Hematopoietic multipotent progenitor cell treated with erythropoietin and hydrocortisone succinate and interleukin-3 and kit ligand, for 17 days (in vitro differentiated cells): ENCODE measurements at regions not wholly inside any gene's neighbourhood (a gene's known extent, or its start where the extent isn't known, plus 50 kb on each side); places are given as distances from the start of the nearest gene placed in this dataset.

Experiments used
- DNase-seq: peaks from one replicate; pipeline ENCODE4 v3.0.0-alpha.2; 2015; ENCODE audit warnings: low spot score

DNA sequence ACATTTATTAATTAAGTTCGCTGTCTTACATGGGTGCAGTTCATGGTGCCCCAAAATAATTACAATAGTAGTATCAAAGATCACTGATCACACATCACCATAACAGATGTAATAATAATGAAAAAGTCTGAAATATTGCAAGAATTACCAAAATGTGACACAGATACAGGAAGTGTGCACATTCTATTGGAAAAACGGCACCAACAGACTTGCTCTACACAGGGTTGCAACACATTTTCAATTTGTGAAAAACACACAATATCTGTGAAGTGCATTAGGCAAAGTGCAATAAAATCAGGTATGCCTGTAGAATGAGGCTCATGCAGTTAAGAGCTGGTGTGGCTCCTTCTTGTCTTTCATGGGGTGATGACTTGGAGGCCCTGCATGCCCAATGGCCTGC, 265.8 kb downstream of the RPLP1 start:
- DNase-seq = no peak

DNA sequence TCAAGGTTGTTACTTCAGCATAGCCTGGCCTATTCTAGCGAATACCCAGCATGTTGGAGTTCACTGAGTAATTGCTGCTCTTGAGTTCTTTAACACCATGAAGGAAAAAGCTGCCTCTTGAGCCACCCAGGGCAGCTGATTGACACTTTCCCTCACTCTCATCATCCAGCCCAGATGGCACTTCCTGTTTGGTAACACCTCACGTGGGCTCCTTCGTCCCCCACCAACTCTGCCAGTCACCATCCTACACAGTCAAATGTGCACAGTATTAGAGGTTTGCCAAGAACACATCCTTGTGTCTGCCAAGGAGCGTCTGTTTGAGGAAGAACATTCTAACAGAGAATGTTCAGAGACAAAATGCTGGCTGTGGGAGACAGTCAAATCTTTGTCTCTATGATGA, 266.3 kb downstream of the RPLP1 start:
- no peak for DNase-seq

DNA sequence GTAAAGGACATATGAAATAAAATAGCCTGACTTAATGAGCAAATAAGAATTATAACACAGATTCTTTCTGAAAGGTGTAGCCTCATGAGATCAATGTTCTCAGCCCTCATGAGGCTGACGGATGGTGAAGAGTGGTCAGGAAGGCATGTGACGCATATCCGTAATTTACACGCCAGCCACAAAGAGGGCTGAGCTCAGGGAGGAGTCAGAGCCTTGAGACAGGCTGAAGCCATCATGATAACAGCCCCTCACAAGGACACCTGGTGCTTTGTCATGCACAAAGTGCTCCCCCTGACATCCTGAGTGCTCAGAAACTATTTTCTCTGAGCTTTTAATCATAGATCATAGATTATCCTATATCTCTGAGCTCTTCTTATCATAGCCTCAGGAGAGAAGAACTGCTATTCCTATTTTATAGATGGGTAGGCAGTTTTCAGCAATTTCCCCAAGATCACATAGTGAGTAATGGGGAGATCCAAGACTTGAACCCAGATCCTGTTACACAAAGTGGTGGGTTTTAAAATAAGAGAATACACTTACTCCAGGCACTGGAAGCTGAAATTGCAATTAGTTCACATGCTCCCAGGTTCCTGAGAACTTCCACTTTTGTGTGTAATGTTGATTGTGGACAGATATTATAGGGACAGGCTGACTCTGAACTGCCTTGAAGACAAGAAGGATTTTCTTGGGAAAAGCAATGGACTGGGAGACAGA, 267.1 kb downstream of the RPLP1 start:
- no peak for DNase-seq

DNA sequence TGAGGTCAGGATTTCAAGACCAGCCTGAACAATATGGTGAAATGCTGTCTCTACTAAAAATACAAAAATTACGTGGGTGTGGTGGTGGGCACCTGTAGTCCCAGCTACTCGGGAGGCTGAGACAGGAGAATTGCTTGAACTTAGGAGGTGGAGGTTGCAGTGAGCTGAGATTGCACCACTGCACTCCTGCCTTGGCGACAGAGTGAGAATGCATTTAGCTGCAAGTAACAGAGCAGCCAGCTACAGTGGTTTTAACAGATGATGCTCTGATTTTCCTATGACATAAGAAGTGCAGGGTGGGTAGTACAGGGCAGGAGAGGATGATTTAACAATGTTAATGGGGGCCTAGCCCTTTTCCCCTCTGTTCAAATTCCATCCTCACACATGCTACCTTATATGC, 267.9 kb downstream of the RPLP1 start:
- no peak for DNase-seq

DNA sequence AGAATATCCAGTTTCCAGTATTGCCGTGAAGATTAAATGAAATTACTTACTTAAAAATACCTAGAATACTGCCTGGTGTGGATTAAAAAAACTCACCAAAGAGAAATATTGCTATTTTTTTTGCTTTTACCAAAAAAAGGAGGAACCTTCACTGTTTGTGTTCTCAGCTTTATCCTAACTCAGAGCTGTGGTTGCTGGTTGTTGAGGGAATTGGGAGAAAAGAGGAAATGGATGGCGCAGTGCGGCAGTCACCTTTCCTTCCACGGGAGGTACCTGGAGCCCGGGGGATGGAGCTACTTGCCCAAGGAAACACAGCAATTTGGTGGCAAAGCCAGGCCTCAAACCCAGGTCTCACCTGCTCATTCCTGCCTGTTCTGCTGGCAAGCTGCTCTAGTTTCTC, 270.3 kb downstream of the RPLP1 start:
- DNase-seq = no peak

DNA sequence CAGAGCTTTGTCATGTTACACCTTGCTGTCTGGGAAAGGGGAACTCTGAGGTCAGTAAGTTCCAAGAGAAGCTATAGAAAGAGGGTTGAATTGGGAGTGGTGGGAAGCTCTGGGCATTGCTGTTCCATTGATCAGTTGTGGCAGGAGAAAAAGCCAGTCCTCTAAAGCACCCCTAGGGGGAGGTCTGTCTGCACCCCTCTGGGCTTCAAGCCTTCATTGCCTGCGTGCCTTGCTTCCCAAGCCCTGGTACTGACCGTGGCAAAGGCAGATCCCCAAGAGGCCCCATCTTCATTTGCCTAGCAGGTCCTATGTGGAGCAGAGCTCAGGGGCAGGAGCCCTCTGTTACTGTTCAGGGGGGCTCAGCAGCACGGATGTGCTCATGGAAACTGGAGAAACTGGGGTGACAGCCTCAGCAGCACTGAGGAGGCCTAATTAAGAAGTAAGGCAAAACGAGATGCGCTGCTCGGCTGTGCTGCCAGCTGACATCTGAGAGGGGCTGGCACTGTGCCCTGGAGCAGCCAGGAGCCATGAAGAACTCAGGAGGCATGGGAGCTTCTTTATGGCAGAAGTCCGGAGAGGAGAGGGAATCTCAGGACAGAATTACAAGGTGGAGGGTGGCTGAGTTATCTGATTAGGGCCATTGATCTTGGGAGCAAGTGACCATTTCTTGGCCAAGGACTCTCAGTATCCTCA, 270.9 kb downstream of the RPLP1 start:
- DNase-seq = no peak

DNA sequence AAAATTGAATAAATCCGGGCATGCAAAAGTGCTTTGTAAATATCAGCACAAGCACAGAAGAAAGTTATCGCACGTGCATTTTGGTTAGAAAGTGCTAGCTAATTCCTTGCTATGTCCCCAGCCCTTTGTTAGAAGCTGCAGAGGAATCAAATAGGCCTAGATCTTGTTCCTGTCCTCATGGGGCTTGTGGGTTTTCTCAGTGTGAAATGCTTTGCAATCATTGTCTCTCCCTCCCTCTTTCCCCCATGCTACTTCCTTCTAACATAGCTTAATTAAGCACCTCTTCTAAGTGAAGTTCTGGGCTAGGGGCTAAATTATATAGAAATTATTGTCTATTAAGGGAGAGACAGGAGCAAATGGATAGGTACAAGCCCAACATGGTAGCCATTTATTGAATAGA, 271.7 kb downstream of the RPLP1 start:
- no peak for DNase-seq

DNA sequence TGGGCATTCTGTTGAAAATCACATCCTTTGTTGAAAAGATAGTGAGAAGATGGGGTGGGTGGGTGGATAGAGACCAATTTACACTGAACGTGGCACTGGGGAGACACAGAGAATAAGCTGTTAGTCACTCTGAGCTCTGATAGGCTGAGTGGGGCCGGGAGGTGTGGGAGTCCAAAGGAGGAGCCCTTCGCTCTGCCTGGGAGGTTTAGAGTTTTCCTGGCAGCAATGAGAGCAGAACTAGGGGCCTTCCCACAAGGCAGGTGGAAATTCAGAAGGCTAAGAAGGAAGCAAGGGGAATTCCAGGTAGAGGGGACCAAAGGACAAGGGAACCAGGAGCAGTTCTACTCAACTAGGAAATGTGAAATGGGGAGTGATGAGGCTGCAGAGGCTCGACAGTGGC, 272.7 kb downstream of the RPLP1 start:
- DNase-seq = no peak

DNA sequence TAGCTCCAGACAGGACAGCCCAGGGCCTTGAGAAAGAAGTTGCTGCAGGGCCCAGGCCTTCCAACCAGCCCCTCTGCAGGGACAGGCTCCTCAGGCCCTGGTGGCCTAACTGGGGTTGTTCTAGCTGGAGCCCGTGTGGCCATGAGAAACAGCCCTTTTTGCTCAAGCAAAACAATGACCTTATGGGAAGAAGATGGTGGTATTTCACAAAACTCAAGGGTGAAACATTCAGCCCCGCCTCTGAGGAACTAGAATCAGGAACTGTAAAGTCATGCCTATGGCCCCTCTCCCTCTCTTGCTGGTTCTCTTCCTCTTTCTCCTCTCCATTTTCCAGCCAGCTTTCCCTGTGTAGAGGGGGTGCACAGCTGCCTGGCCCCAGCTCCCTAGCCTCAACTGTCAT, 273.3 kb downstream of the RPLP1 start:
- DNase-seq = no peak

DNA sequence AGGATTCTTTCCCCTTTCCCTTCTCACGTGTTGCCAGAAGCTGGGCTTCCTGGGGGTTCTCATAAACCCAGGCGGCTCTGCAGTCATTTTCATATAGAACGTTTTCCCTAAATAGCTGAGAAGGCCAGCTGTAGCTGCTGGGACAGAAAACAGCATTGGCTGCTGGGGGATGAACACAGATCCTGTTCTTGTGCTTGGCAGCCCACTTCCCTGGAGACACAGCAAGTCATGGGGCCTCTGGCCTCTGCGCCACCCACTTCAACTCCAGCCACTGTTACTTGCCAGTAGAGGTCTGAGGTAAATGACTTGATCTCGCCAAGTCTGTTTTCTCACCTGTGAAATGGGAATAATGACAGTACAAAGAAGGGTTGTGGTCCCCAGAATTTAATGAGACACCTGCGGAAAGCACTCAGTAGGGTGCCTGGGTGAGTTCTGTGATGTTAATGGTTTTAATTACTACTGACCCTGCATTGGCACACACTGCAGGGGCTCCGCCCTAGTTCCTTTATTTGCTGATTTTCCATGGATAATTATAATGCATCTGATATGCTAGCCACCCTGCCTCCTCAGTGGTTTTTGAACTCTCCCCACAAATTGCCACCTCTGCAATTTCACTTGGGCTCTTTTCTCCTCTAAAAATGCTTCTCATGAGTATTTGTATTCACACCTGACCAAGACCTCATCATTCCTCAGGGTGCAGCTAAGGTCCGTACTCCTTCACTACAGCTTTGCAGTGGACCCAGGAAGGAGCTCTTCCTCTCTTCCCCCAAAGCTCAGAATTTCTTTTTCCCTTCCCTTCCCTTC, 274.7 kb downstream of the RPLP1 start:
- no peak for DNase-seq

DNA sequence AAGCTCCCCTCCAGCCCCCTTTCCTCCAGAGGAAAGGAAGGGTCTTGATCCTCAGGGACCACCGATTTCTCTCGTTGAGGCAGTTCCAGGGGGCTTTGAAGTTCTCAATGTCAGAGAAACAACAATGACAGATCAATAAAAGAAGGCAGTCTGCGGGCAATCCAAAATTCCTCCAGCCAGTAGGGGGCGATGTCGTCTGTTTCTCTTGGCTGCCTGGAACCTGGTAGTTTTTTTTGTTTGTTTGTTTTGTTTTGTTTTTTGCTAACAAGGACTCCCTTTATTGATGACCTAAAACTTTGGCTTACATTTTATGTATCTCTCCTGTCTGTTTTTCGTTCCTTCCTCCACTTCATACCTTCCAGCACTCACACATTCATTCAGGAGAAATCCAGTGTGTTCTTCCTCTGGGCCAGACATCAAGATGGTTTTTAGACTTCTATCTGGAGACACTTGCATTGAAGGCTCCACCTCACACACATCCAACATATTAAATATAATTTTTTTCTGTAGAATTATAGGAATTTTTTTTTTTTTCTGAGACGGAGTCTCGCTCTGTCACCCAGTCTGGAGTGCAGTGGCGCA, 276.6 kb downstream of the RPLP1 start:
- peak; percentile 34 for DNase-seq

DNA sequence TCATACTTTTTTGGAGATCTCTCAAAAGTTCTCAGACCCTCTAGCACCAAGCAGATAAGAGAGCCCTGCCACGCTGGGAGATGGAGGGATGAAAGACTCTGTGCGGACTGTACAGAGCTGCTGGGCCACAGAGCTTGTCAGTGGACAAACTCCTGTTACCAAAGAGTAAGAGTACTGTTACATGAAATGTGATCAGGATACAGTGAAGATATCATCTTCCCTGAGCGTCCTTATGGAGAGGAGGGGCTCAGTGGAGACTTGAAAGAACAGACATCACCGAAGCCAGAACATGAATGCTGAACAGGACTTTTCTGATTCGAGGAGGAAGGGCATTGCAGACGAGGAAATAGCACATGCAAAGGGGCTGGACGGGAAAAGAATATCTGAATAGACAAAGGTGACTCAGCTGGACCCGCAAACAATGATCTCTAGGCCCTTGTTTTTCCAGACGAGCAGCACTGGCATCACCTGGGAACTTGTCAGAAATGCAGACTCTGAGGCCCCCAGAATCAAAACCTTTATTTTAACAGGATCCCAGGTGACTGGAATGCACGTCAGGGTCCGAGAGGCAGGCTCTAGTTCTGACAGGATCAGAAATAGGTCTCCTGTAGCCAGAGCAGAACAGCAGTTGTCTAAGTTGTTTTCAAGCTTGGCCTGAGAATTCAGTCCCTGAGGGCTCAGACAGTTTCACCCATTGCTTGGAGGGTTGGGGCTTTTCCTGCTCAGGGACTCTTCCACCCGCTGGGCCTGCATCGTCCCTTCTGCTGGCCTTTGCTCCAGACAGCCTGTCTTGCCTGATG, 277.9 kb downstream of the RPLP1 start:
- no peak for DNase-seq

DNA sequence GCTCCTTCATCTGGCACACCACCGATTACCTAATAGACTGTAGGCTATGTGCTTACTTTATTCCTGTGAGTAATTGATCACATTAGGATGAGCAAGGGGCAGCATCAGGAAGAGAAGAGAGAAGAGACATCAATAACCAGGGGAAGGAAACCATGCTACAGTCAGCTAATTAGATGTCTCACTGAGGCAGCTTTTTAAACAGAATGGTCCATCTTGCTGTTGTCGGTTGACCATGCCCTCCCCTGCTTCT, 278.4 kb downstream of the RPLP1 start:
- no peak for DNase-seq

DNA sequence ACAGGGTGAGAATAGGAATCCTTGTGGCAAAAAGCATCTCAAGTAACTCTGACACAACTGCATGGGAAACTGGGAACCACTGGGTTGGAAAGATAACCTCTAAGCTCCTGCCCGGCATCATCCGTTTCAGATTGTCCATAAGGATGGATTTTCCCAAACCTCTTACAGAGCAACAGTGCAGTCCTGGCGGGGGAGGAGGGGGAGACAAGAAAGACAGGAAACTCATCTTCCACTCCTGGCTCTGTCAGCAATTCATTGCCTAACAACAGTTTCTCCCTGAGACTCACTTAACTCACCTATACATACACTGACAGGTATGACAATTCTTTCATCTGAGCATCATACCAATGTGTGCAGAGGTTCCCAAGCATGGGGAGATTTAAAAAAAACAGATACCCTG, 279.0 kb downstream of the RPLP1 start:
- DNase-seq = no peak

DNA sequence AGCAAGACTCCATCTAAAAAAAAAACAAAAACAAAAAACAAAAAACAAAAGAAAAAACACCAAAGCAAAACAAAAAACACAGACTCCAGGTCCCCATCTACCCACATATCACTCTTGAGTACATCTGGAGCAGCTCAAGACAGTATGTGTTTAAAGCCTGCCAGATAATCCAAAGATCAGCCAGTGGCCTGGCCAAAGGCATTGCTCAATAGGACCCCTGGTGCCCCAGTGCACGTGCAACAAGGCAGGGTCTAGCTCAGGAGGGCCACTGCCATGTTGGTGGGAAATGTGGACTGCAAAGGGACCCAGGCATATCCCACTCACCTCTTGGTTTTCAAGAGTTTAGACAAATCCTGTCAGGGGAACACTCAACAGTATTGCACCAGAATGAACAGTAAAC, 279.5 kb downstream of the RPLP1 start:
- DNase-seq = no peak

DNA sequence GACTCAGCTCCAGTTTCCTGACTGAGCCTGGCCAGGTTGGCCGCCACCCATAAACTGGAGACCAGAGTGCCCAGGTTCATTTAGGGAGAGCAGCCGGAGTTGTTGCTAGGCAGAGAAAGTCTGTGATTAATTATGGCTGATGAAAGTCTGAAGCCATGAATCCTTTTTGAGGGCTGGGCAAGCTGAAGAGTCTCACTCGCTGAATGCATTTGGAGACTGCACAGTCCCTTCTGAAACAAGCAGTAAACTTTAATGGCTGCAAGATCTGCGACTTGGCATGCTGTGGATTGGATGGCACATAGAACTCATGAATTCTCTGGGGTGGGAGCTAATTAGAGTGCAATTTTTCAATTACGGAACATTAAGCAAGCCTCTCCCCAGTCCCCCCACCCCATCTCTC, 282.1 kb downstream of the RPLP1 start:
- DNase-seq = no peak

DNA sequence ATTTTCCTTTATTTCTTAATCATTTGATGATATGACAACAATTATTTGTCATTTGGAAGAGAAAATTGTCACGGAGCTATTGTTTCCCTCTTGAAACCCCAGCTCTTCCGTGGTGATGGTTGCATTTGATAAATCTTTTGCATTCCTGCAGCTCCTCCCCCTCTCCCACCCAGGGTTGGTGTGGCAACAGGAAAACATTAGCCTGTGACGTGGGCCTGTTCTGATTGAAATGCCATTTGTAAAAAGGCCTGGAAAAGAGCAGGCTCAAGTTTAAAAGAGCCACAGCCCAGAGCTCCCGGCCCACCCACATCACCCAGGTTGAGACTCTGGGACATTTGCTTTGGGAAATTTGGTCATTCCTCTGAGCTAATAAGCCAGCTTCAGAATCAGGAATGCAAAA, 282.5 kb downstream of the RPLP1 start:
- no peak for DNase-seq

DNA sequence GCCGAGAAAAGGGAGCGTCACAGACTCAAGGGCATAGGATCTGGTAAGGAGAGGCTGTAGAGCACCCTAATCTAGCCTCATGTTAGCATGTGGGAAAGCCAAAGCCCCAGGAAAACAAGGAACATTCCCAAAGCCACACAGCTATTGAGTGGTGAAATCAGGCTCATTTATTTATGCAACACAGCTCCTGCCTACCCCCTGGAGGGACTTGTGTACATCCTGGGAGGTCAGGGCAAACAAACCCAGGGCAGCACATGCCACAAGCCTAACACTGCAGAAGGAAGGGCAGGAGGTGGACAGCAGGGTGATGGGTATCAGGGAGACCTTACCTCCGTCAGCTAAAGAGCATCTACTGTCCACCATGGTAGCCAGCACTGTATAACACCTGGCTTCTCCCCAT, 283.5 kb downstream of the RPLP1 start:
- DNase-seq = no peak

DNA sequence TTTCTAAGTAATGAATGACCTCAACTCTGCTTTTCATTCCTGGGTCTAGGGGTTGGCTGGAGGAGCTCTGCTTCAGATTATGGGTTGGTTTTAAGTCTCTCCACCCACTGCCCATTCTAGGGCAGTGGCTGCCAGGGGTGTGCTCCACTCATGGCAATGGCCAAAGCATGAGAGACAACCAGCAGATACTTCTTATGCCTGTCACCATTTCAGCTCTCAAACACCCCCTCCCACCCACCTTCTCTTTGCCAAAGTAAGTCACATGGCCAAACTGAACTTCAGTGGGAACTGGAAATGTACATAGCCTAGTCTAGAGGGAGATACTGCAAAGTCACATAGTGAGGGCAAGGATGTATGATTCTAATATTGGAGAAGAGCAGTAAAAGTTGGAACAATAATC, 285.3 kb downstream of the RPLP1 start:
- DNase-seq = no peak

DNA sequence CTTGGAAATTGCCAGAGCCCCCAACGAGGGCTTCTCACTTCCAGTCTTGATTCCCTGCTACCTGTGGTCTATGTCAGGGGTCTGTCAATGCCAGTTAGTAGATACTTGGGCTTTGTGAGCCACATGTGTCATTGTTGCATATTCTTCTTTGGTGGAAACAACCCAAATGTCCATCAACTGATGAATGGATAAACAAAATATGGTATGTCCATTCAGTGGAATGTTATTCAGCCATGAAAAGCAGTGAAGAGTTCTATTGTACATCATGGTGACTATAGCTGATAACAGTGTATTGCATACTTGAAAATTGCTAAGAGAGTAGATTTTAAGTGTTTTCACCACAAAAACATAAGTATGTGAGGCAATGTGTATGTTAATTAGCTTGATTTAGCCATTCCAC, 288.1 kb downstream of the RPLP1 start:
- DNase-seq = no peak

DNA sequence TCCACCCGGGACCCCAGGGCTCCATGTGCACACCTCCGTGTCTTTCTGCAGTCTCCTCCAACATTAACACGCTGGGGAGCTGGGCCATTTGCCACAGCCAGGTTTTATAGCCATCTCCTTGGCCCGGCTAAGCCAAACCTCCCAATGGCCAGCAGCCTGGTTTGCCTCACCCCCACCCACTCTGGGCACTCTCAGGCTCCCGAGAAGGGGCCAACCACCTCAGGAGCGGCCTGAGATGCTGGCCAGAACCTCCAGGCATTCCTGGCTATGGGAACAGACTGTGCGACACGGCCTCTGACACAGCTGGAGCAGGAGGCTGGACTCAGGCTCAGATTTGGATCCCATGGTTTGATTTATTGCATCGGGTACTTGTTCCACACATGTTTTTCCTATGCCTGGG, 289.7 kb downstream of the RPLP1 start:
- no peak for DNase-seq

DNA sequence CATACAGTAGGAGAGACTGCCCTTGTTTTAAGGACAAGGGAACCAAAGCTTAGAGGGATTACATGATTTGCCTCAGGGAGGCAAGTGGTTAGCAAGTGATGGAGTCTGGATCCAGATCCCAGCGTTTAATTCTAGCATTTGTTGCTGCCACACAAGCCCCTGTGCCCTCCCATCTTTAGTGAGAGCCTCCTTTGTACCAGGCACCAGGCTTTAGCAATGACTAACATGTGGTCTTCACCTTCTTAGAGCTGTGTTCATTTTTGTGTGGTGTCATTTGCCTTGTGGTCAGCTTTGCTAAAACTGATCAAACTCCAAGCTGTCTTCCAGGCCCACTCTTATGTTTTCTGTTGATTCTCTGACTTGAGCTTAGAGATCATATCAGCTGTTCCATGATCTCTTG, 290.5 kb downstream of the RPLP1 start:
- no peak for DNase-seq
